Natural killer cell (primary cell): ENCODE measurements at regions not wholly inside any gene's neighbourhood (a gene's known extent, or its start where the extent isn't known, plus 50 kb on each side); places are given as distances from the start of the nearest gene placed in this dataset.

ENCODE experiments used
- ATAC-seq, 3 donors: fragments of 150-1000 bp in 2 of 3; fragments of 200-7000 bp in 1 of 3; cut with Tn5 transposase; 1 replicate in 1 of 3; 2 replicates in 2 of 3; pipeline ENCODE4 v1.10.0; 2021; ENCODE audit warnings: mild to moderate bottlenecking in 2 of 3, moderate library complexity in 2 of 3
- DNase-seq, 2 donors: peaks; one replicate each; pipeline versions ENCODE4 v3.0.0 to v3.0.0-alpha.2; 2013 to 2021; ENCODE audit warnings: mixed read lengths in 1 of 2
- H3K27ac ChIP-seq: one replicate; pipeline ENCODE4 v1.5.1; 2013; ENCODE audit warnings: mild to moderate bottlenecking, low read length
- H3K27me3 ChIP-seq: one replicate; pipeline ENCODE4 v1.6.1; 2013; ENCODE audit warnings: low read length; ENCODE audit not compliant: control insufficient read depth, insufficient read depth
- H3K36me3 ChIP-seq: one replicate; pipeline ENCODE4 v1.6.1; 2013; ENCODE audit warnings: low read length; ENCODE audit not compliant: control insufficient read depth, insufficient read depth
- H3K4me1 ChIP-seq: one replicate; pipeline ENCODE4 v1.6.1; 2013; ENCODE audit warnings: low read length; ENCODE audit not compliant: control insufficient read depth, insufficient read depth
- H3K4me3 ChIP-seq: one replicate; pipeline ENCODE4 v1.5.1; 2013; ENCODE audit warnings: low read length
- H3K9me3 ChIP-seq: one replicate; pipeline ENCODE4 v1.6.1; 2013; ENCODE audit warnings: low read length; ENCODE audit not compliant: control insufficient read depth, insufficient read depth
- H3K27ac Mint-ChIP-seq, 2 donors: one replicate each; pipeline ENCODE4 v1.8.0; 2022; ENCODE audit warnings: mild to moderate bottlenecking in 2 of 2, mixed read lengths in 2 of 2, moderate library complexity in 1 of 2
- H3K27me3 Mint-ChIP-seq, 2 donors: one replicate each; pipeline ENCODE4 v1.8.0; 2022; ENCODE audit warnings: low read depth in 2 of 2, mixed read lengths in 2 of 2
- H3K36me3 Mint-ChIP-seq: one replicate; pipeline ENCODE4 v1.8.0; 2022; ENCODE audit warnings: mixed read lengths
- H3K4me1 Mint-ChIP-seq, 2 donors: one replicate each; pipeline ENCODE4 v1.8.0; 2022; ENCODE audit warnings: mixed read lengths in 2 of 2
- H3K4me3 Mint-ChIP-seq: one replicate; pipeline ENCODE4 v1.8.0; 2022; ENCODE audit warnings: mild to moderate bottlenecking, moderate library complexity, mixed read lengths
- H3K9me3 Mint-ChIP-seq, 2 donors: one replicate each; pipeline ENCODE4 v1.8.0; 2022; ENCODE audit warnings: mixed read lengths in 2 of 2
- CTCF ChIP-seq: fragments of 200-600 bp; IDR thresholded peaks from one replicate; pipeline ENCODE4 v1.8.0; 2022; ENCODE audit warnings: antibody characterized with exemption
- WGBS: methylation state at CpG from one replicate; pipeline ENCODE4 v1.1.7; 2013; ENCODE audit warnings: missing lambda C conversion rate; ENCODE audit not compliant: insufficient coverage; 5-methylcytosine and 5-hydroxymethylcytosine counted together
- intact Hi-C: fragments of 100-400 bp; cut with micrococcal nuclease; formaldehyde crosslinking; loops from one replicate; pipeline ENCODE4 v1.14.2; 2022

GRCh38 chr1:199704231-199704630 is 323.3 kb upstream of the NR5A2 start:
- no peak for ATAC-seq
- intact Hi-C loops, result no loop called here
- no peaks in the 10 kb centered on the region for H3K4me1 Mint-ChIP-seq

GRCh38 chr1:199705825-199706224 is 321.7 kb upstream of the NR5A2 start:
- no peaks in the 10 kb centered on the region for H3K36me3 ChIP-seq
- H3K27me3 ChIP-seq, result no peaks in the 10 kb centered on the region
- ATAC-seq (no peak), DNase-seq (no peak)
- H3K9me3 ChIP-seq, result no peaks in the 10 kb centered on the region
- Mint-ChIP-seq H3K4me1 (no peaks in the 10 kb centered on the region), H3K4me3 (no peak overlapping the region), H3K36me3 (peaks cover 8% of the 10 kb centered on the region), H3K27ac (no peak overlapping the region), H3K27me3 (peaks cover 3 to 16% of the 10 kb centered on the region in 2 donors), H3K9me3 (peaks cover 0 to 3% of the 10 kb centered on the region in 2 donors)
- intact Hi-C loops, result no loop called here
- no peaks in the 10 kb centered on the region for H3K4me1 ChIP-seq
- TF ChIP-seq CTCF, result no peak
- H3K4me3 ChIP-seq, result no peak overlapping the region
- H3K27ac ChIP-seq, result no peak overlapping the region

More at GRCh38 chr1:199704231-199704630, 323.3 kb upstream of the NR5A2 start:
- Mint-ChIP-seq H3K9me3 (no peaks in the 10 kb centered on the region), H3K27ac (no peak overlapping the region), H3K27me3 (peaks cover under 1 to 3% of the 10 kb centered on the region in 2 donors), H3K36me3 (no peaks in the 10 kb centered on the region), H3K4me3 (no peak overlapping the region)
- no peak for TF ChIP-seq CTCF
- H3K4me1 ChIP-seq, result no peaks in the 10 kb centered on the region
- no peaks in the 10 kb centered on the region for H3K9me3 ChIP-seq
- H3K4me3 ChIP-seq, result no peak overlapping the region
- H3K36me3 ChIP-seq, result no peaks in the 10 kb centered on the region
- DNase-seq, result no peak
- no peaks in the 10 kb centered on the region for H3K27me3 ChIP-seq
- H3K27ac ChIP-seq, result no peak overlapping the region

GRCh38 chr1:199706826-199707606 is 320.5 kb upstream of the NR5A2 start:
- no peak for ATAC-seq
- no peak overlapping the region for H3K27ac ChIP-seq
- Mint-ChIP-seq H3K36me3 (peaks cover 20% of the 10 kb centered on the region), H3K4me1 (no peaks in the 10 kb centered on the region), H3K27me3 (peaks cover 5 to 25% of the 10 kb centered on the region in 2 donors), H3K4me3 (no peak overlapping the region), H3K9me3 (peaks cover 6 to 13% of the 10 kb centered on the region in 2 donors), H3K27ac (no peak overlapping the region)
- H3K4me1 ChIP-seq, result no peaks in the 10 kb centered on the region
- no peak overlapping the region for H3K4me3 ChIP-seq
- intact Hi-C loops, result no loop called here
- no peaks in the 10 kb centered on the region for H3K27me3 ChIP-seq
- WGBS, result 88% methylated on average over 2 of the region's 5 CpGs
- no peaks in the 10 kb centered on the region for H3K36me3 ChIP-seq
- no peak for DNase-seq
- TF ChIP-seq CTCF, result no peak
- no peaks in the 10 kb centered on the region for H3K9me3 ChIP-seq

GRCh38 chr1:199710974-199711373 is 316.5 kb upstream of the NR5A2 start:
- H3K27ac Mint-ChIP-seq, result no peak overlapping the region
- H3K4me3 Mint-ChIP-seq, result no peak overlapping the region
- DNase-seq (no peak), ATAC-seq (no peak)
- TF ChIP-seq CTCF, result no peak
- peaks cover 23% of the 10 kb centered on the region for H3K36me3 Mint-ChIP-seq
- no peak overlapping the region for H3K4me3 ChIP-seq
- intact Hi-C loops, result no loop called here
- H3K9me3 Mint-ChIP-seq, result peaks cover 7 to 14% of the 10 kb centered on the region in 2 donors
- H3K27me3 Mint-ChIP-seq, result peaks cover 5 to 38% of the 10 kb centered on the region in 2 donors
- 90% methylated on average over 1 of the region's 2 CpGs for WGBS
- no peaks in the 10 kb centered on the region for H3K9me3 ChIP-seq
- H3K4me1 ChIP-seq, result no peaks in the 10 kb centered on the region
- H3K36me3 ChIP-seq, result no peaks in the 10 kb centered on the region
- H3K27ac ChIP-seq, result no peak overlapping the region
- no peaks in the 10 kb centered on the region for H3K4me1 Mint-ChIP-seq
- no peaks in the 10 kb centered on the region for H3K27me3 ChIP-seq
